Muscle layer of duodenum (tissue), 2 donors: ENCODE measurements at regions not wholly inside any gene's neighbourhood (a gene's known extent, or its start where the extent isn't known, plus 50 kb on each side); places are given as distances from the start of the nearest gene placed in this dataset.

Experiments used
- H3K27ac ChIP-seq: one replicate; pipeline ENCODE4 v1.7.0; 2013; ENCODE audit warnings: mild to moderate bottlenecking, low read length
- H3K27me3 ChIP-seq: one replicate; pipeline ENCODE4 v1.7.0; 2013; ENCODE audit warnings: low read depth, mild to moderate bottlenecking, control low read depth, low read length
- H3K36me3 ChIP-seq, 2 donors: one replicate each; pipeline ENCODE4 v1.7.0; 2013; ENCODE audit warnings: low read length in 2 of 2, control low read depth in 1 of 2, mild to moderate bottlenecking in 1 of 2; ENCODE audit not compliant: insufficient read depth in 2 of 2, control insufficient read depth in 1 of 2
- H3K4me1 ChIP-seq, 2 donors: one replicate each; pipeline ENCODE4 v1.7.0; 2013; ENCODE audit warnings: low read length in 2 of 2, mild to moderate bottlenecking in 2 of 2, control low read depth in 1 of 2, moderate library complexity in 1 of 2; ENCODE audit not compliant: insufficient read depth in 2 of 2, control insufficient read depth in 1 of 2
- H3K4me3 ChIP-seq, 2 donors: one replicate each; pipeline ENCODE4 v1.7.0; 2013; ENCODE audit warnings: low read length in 2 of 2, low read depth in 1 of 2, mild to moderate bottlenecking in 1 of 2
- H3K9me3 ChIP-seq, 2 donors: one replicate each; pipeline ENCODE4 v1.7.0; 2013; ENCODE audit warnings: low read length in 2 of 2, control low read depth in 1 of 2, mild to moderate bottlenecking in 1 of 2; ENCODE audit not compliant: control insufficient read depth in 1 of 2
- donor health status: healthy.

- Histone ChIP-seq H3K4me3 (no peak overlapping the region), H3K27me3 (no peaks in the 10 kb centered on the region), H3K9me3 (peaks cover 0 to 9% of the 10 kb centered on the region in 2 donors), H3K27ac (no peak overlapping the region), H3K4me1 (no peaks in the 10 kb centered on the region), H3K36me3 (no peaks in the 10 kb centered on the region)
Observed at GRCh38 chr9:38166501-38166900, 97.5 kb upstream of the SHB start.

GRCh38 chr9:38164659-38165221, 95.7 kb upstream of the SHB start:
- H3K4me1 ChIP-seq = no peaks in the 10 kb centered on the region
- peaks cover 0 to 1% of the 10 kb centered on the region in 2 donors for H3K9me3 ChIP-seq
- H3K36me3 ChIP-seq = no peaks in the 10 kb centered on the region
- no peak overlapping the region for H3K27ac ChIP-seq
- H3K4me3 ChIP-seq = no peak overlapping the region
- H3K27me3 ChIP-seq = no peaks in the 10 kb centered on the region

- no peak overlapping the region for H3K27ac ChIP-seq
Observed at GRCh38 chr9:38163518-38163917, 94.5 kb upstream of the SHB start.

GRCh38 chr9:38162332-38163211, 93.5 kb upstream of the SHB start:
- Histone ChIP-seq H3K27ac (no peak overlapping the region), H3K36me3 (no peaks in the 10 kb centered on the region), H3K27me3 (no peaks in the 10 kb centered on the region), H3K4me1 (no peaks in the 10 kb centered on the region), H3K4me3 (no peak overlapping the region), H3K9me3 (no peaks in the 10 kb centered on the region)

More at GRCh38 chr9:38163518-38163917, 94.5 kb upstream of the SHB start:
- no peak overlapping the region for H3K4me3 ChIP-seq
- H3K27me3 ChIP-seq = no peaks in the 10 kb centered on the region
- H3K9me3 ChIP-seq = no peaks in the 10 kb centered on the region
- H3K36me3 ChIP-seq = no peaks in the 10 kb centered on the region
- H3K4me1 ChIP-seq = no peaks in the 10 kb centered on the region

DNA sequence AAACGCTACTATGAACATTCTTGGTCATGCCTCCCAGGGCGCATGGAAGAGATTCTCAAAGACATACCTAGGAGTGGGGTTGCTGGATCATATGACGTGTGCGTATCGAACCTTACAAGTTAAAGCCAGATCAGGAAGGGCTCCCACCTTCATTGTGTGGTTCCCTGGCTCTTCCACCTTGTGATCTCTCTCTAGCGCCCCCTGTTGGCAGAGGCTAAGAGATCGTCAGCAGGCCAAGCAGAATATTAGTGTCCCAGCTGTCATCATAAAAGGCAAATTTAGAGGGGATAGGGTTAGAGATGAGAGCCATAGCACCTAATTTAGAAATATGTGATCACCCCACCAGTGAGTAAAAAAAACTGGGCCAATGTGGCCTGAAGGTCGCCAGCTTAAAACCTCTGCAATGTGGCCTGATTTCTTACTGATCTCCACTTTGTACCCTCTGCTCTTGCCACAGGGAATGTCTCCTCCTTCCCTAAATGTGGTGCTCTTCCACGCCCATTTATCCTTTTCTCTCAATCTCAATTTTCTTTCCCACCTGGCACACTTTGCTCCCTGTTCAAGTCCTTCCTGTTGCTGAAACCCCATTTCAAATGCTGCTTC, 91.7 kb upstream of the SHB start:
- no peaks in the 10 kb centered on the region for H3K9me3 ChIP-seq
- no peaks in the 10 kb centered on the region for H3K4me1 ChIP-seq
- no peaks in the 10 kb centered on the region for H3K27me3 ChIP-seq

DNA sequence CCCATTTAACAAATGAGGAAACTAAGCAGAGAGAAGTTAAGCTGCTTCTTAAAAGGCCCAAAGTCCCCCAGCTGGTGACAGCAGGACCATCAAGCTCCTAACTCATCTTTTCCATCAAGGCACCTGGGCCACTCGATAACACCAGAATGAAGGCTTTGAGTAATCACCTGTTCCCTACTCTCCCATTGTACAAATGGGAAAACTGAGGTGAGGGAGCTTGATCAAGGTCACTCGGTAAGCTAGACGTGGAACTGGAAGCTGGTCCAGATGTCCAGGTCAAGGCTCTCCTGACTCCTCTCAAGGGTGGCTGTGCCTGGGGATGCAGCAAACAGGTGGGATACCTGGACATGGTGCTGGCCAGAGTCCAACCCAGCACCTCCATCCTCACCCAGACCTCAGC, 90.6 kb upstream of the SHB start:
- no peak overlapping the region for H3K4me3 ChIP-seq
- no peaks in the 10 kb centered on the region for H3K36me3 ChIP-seq
- H3K27me3 ChIP-seq = no peaks in the 10 kb centered on the region
- no peak overlapping the region for H3K27ac ChIP-seq
- H3K9me3 ChIP-seq = no peaks in the 10 kb centered on the region
- H3K4me1 ChIP-seq = no peaks in the 10 kb centered on the region

More for the DNA sequence above, 91.7 kb upstream of the SHB start:
- Histone ChIP-seq H3K4me3 (no peak overlapping the region), H3K27ac (no peak overlapping the region), H3K36me3 (no peaks in the 10 kb centered on the region)

- Histone ChIP-seq H3K27me3 (no peaks in the 10 kb centered on the region), H3K27ac (no peak overlapping the region), H3K36me3 (no peaks in the 10 kb centered on the region), H3K4me1 (no peaks in the 10 kb centered on the region), H3K9me3 (no peaks in the 10 kb centered on the region), H3K4me3 (no peak overlapping the region)
Observed at GRCh38 chr9:38158628-38159027, 89.6 kb upstream of the SHB start.

DNA sequence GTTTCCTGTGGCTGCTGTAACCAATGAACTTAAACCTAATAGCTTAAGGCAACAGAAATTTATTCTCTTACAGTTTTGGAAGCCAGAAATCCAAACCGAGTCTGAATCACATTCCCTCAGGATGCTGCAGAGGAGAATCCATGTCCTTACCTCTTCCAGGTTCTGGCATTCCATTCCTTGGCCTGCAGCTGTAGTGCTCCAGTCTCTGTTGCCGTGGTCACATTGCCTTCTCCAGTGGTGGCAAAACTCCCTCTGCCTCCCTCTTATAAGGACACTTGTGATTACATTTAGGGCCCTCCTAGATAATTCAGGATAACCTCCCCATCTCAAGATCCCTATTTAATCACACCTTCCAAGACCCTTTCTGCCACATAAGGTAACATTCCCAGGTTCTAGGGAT, 88.7 kb upstream of the SHB start:
- H3K4me3 ChIP-seq = no peak overlapping the region
- H3K27ac ChIP-seq = no peak overlapping the region
- H3K27me3 ChIP-seq = no peaks in the 10 kb centered on the region

DNA sequence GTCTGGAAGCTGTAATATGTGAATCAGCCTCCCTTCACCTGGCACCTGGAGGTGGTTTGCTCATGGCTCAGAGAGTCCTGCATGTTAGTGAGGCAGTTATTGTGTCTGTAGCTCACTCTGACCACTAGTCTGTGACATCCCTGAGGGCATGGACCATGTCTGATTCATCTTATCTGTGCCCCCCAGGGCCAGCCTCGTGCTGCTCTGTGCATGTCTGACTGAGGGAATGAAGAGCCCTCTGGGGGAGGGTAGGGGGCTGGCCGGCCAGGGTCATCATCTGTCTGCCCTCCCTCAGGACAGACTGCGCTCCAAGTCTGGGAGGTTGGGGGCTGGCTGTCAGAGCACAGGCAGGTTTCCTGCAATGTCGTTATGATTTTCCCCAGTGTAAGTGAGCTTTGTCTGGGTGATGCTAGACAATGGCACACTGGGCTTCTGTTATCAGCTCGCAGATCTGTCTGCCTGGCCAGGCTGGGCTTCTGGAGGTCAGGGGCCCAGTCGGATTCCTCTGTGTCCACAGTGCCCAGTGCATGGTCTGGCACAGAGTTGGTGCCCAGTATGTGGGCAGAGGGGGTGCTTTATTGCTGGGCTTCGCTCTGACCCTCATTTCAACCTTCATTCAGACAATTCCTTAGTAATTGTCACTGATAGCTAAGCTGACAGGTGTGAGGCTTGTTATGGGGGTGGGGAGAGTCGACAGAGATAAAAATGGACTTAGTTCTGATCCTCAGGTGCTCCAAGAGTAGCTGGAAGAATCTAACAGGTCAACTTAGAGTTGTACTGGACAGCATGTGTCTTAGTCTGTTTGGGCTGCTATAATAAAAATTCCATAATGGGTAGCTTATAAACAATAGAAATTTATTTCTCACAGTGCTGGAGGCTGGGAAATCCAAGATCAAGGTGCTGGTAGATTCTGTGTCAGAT, 85.7 kb upstream of the SHB start:
- H3K27me3 ChIP-seq = no peaks in the 10 kb centered on the region
- H3K4me1 ChIP-seq = no peaks in the 10 kb centered on the region
- no peak overlapping the region for H3K27ac ChIP-seq
- no peaks in the 10 kb centered on the region for H3K36me3 ChIP-seq
- no peak overlapping the region for H3K4me3 ChIP-seq
- no peaks in the 10 kb centered on the region for H3K9me3 ChIP-seq

More for the DNA sequence above, 88.7 kb upstream of the SHB start:
- Histone ChIP-seq H3K9me3 (no peaks in the 10 kb centered on the region), H3K36me3 (no peaks in the 10 kb centered on the region), H3K4me1 (no peaks in the 10 kb centered on the region)

GRCh38 chr9:38153910-38154291, 84.9 kb upstream of the SHB start:
- Histone ChIP-seq H3K27ac (no peak overlapping the region), H3K4me3 (no peak overlapping the region), H3K27me3 (no peaks in the 10 kb centered on the region), H3K4me1 (no peaks in the 10 kb centered on the region), H3K36me3 (no peaks in the 10 kb centered on the region), H3K9me3 (no peaks in the 10 kb centered on the region)
